Karpas-422 (cell line): ENCODE measurements at regions not wholly inside any gene's neighbourhood (a gene's known extent, or its start where the extent isn't known, plus 50 kb on each side); places are given as distances from the start of the nearest gene placed in this dataset.

Source experiments
- DNase-seq: peaks from one replicate; pipeline ENCODE4 v3.0.0-alpha.2; 2015
- H2AFZ ChIP-seq: fragments of 200-600 bp; sonication (generic); 2 replicates; pipeline ENCODE4 v1.6.1; 2014; ENCODE audit warnings: antibody characterized with exemption, low read length, mixed read lengths
- H3K27ac ChIP-seq: fragments of 200-600 bp; sonication (generic); 2 replicates; pipeline ENCODE4 v1.5.1; 2014; ENCODE audit warnings: mild to moderate bottlenecking, low read length, moderate library complexity
- H3K27me3 ChIP-seq: fragments of 200-600 bp; sonication (generic); 2 replicates; pipeline ENCODE4 v1.6.1; 2014; ENCODE audit warnings: low read length, mixed read lengths
- H3K36me3 ChIP-seq: fragments of 200-600 bp; sonication (generic); 2 replicates; pipeline ENCODE4 v1.6.1; 2014; ENCODE audit warnings: low read length, mixed read lengths; ENCODE audit not compliant: insufficient read depth
- H3K4me1 ChIP-seq: fragments of 200-600 bp; sonication (generic); 2 replicates; pipeline ENCODE4 v1.6.1; 2014; ENCODE audit warnings: mild to moderate bottlenecking, low read length, mixed read lengths
- H3K4me2 ChIP-seq: fragments of 200-600 bp; sonication (generic); 2 replicates; pipeline ENCODE4 v1.6.1; 2014; ENCODE audit warnings: low read length, low read depth, mild to moderate bottlenecking; ENCODE audit not compliant: poor library complexity, severe bottlenecking
- H3K4me3 ChIP-seq: fragments of 200-600 bp; sonication (generic); 2 replicates; pipeline ENCODE4 v1.5.1; 2014; ENCODE audit warnings: mild to moderate bottlenecking, antibody characterized with exemption, low read length, mixed read lengths
- H3K79me2 ChIP-seq: fragments of 200-600 bp; sonication (generic); 2 replicates; pipeline ENCODE4 v1.6.1; 2014; ENCODE audit warnings: mild to moderate bottlenecking, low read length, mixed read lengths
- H3K9ac ChIP-seq: fragments of 200-600 bp; sonication (generic); 2 replicates; pipeline ENCODE4 v1.6.0; 2014; ENCODE audit warnings: low read length
- H3K9me2 ChIP-seq: fragments of 200-600 bp; sonication (generic), shearing (Covaris generic); replicated peaks from 2 replicates; pipeline ENCODE4 v1.6.0; 2014; ENCODE audit warnings: mild to moderate bottlenecking, low read length, moderate library complexity; ENCODE audit not compliant: insufficient read depth
- H3K9me3 ChIP-seq: fragments of 300-700, 200-600 bp; sonication (generic); 2 replicates; pipeline ENCODE4 v1.6.1; 2014; ENCODE audit warnings: low read length, mixed read lengths
- H4K20me1 ChIP-seq: fragments of 200-600 bp; sonication (generic); 2 replicates; pipeline ENCODE4 v1.6.1; 2014; ENCODE audit warnings: mild to moderate bottlenecking, antibody characterized with exemption, low read length, low read depth; ENCODE audit not compliant: insufficient read depth

DNA sequence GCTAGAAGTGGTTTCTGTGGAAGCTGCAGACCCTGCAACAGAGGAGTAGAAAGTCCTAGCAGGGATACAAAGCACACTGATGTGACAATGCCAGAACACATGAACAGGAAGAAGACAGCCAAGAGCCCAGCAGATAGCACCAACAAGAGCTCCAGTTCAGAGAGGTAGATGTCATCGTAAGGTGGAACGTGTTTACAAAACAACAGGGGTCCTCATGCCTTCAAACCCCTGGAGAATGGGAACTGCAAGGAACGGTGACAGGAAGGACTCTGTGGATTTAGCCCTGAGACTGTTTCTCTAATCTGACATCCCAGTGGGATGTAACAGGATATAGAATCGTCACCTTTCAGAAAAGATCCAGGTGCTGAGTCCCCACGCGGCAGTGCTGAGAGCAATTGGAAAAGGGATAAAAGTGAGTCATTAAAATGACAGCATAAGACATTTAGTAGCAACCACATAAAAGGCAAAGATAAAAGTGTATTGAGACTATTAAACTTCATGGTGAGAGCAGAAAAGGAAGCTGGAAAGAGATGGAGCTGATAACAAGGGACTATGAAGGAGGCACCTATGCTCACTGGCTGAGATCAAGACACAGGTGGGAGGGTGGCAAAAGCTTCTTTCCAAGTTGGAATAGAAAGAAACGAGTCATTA is 195.2 kb downstream of the FBXO15 start:
- Histone ChIP-seq H4K20me1 (no peaks in the 10 kb centered on the region), H3K4me3 (no peak overlapping the region), H3K4me2 (no peak overlapping the region), H3K27ac (no peak overlapping the region), H3K79me2 (no peaks in the 10 kb centered on the region), H3K27me3 (no peaks in the 10 kb centered on the region), H3K4me1 (peaks cover 15% of the 10 kb centered on the region), H3K9me3 (no peaks in the 10 kb centered on the region), H3K9ac (no peak overlapping the region), H3K36me3 (no peaks in the 10 kb centered on the region), H3K9me2 (no peaks in the 10 kb centered on the region), H2AFZ (no peak overlapping the region)
- no peak for DNase-seq

DNA sequence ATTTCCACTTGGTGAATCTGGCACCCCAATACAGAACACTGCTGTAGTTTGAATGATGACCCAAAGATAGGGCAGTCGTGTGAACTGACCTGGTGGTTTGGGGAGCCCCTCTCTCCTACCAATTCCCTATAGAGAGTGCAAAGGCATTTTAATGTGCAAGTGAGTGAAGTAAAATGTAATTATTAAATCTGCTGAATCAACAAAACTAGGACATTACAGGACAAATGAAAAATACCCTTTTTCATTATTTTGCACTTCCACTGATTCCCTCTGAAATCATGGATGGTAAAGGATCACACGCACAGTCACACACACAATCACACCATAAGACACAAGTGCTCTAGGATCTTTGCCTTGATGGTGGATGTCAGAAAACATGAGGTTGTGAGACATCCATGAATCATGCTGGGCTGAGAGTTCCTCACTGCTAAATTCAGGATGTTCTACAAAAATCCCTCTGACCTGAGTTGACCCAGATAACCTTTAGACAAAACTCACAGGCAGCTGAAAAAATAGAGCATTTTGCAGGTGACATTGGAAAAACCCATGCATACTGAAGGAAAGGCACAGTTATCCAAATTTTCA is 197.4 kb downstream of the FBXO15 start:
- no peak overlapping the region for H3K9ac ChIP-seq
- DNase-seq: no peak
- H3K9me3 ChIP-seq: no peaks in the 10 kb centered on the region
- H2AFZ ChIP-seq: no peak overlapping the region
- H3K4me3 ChIP-seq: no peak overlapping the region
- no peak overlapping the region for H3K4me2 ChIP-seq
- H4K20me1 ChIP-seq: no peaks in the 10 kb centered on the region
- H3K27ac ChIP-seq: no peak overlapping the region
- no peaks in the 10 kb centered on the region; the same call in 1 of the 2 replicates for H3K27me3 ChIP-seq
- 0 out of 2 replicates have a peak, but pooled peaks cover 7% of the 10 kb centered on the region for H3K9me2 ChIP-seq
- H3K36me3 ChIP-seq: no peaks in the 10 kb centered on the region
- no peaks in the 10 kb centered on the region for H3K79me2 ChIP-seq
- 0 out of 2 replicates have a peak, but pooled peaks cover 3% of the 10 kb centered on the region for H3K4me1 ChIP-seq

DNA sequence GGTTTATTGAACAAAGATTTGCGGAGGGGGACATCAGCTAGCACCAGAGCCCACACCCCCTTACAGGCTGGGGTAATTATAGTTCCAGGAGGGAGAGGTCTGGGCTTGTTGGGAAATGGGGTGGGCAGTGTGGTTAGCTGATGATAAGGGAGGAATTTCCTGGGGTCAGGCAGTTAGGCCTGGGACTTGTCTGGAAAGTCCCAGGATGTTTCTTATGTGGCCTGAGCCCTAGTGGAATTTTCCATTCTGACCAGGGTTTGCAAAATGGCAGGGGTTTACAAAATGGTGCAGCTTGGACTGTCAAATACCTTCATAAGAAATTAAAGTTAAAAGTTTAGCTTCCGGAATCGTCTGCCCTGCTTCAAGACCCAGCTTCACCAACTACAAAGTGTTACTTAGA is 199.1 kb downstream of the FBXO15 start:
- no peak overlapping the region for H3K4me2 ChIP-seq
- no peaks in the 10 kb centered on the region for H4K20me1 ChIP-seq
- H3K9me3 ChIP-seq: no peaks in the 10 kb centered on the region
- H3K36me3 ChIP-seq: no peaks in the 10 kb centered on the region
- no peak overlapping the region for H3K27ac ChIP-seq
- no peak overlapping the region for H2AFZ ChIP-seq
- H3K4me1 ChIP-seq: no peaks in the 10 kb centered on the region
- 0 out of 2 replicates have a peak, but pooled peaks cover 7% of the 10 kb centered on the region for H3K9me2 ChIP-seq
- H3K79me2 ChIP-seq: no peaks in the 10 kb centered on the region
- H3K4me3 ChIP-seq: no peak overlapping the region
- H3K9ac ChIP-seq: no peak overlapping the region
- H3K27me3 ChIP-seq: no peaks in the 10 kb centered on the region; the same call in 1 of the 2 replicates
- no peak for DNase-seq

DNA sequence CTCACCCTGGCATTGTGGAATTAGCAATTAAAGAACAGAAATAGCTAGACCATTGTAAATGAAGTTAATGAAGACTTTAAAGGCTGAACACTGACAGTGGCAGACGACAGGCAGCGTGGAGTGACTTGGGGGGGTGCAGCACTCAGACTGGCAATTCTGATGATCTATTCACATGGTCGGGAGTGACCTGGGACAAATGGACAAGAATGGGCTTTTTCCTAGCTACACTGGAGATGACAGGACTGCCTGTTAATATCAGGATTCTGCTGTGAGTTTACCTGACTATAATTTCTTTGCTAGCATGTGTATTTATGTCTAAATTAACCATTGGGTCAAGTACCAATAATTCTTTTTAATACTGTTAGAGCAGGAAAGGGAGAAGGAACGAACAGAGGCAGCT is 199.6 kb downstream of the FBXO15 start:
- Histone ChIP-seq H3K36me3 (no peaks in the 10 kb centered on the region), H4K20me1 (no peaks in the 10 kb centered on the region), H3K9me3 (no peaks in the 10 kb centered on the region), H3K4me1 (no peaks in the 10 kb centered on the region), H3K79me2 (no peaks in the 10 kb centered on the region), H3K27me3 (no peaks in the 10 kb centered on the region; the same call in 1 of the 2 replicates), H3K27ac (no peak overlapping the region), H3K9ac (no peak overlapping the region), H3K4me3 (no peak overlapping the region), H3K4me2 (no peak overlapping the region), H2AFZ (no peak overlapping the region), H3K9me2 (0 out of 2 replicates have a peak, but pooled peaks cover 7% of the 10 kb centered on the region)
- DNase-seq: no peak

DNA sequence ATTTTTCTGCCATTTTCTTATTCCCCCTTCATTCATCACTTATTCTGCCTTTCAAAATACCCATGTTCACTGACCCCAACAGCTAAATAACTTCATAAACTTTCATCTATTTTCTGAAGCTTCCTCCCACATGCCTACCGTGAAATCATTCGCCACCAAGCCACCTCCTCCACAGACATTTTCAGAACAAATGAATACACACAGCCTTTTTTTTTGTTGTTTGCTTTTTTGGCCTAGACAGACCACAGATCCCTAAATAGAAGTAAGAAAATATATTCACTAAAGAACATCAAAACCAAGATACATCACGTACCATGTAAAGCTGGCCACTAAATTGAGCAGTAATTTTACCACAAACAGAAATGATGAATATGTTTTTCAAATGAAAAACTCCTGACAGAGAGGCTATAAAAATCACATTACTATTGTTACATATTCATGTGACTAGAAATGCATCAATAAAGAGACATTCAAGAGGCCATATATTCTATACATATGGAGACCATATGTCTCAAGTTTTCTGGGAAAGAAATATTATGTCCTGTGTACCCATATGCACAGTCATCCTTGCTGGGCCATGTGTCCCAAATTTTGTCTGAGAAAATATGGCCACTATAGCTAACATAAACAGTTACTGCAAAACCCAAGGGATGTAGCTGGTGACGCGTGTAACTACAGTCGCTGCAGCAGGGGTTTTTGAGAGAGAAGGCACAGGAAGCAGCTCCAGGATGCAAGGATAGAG is 200.3 kb downstream of the FBXO15 start:
- no peak overlapping the region for H3K4me3 ChIP-seq
- H3K27me3 ChIP-seq: no peaks in the 10 kb centered on the region; the same call in 1 of the 2 replicates
- H3K27ac ChIP-seq: no peak overlapping the region
- H3K36me3 ChIP-seq: no peaks in the 10 kb centered on the region
- H3K79me2 ChIP-seq: no peaks in the 10 kb centered on the region
- H3K9ac ChIP-seq: no peak overlapping the region
- no peak for DNase-seq
- H3K9me3 ChIP-seq: no peaks in the 10 kb centered on the region
- H3K4me2 ChIP-seq: no peak overlapping the region
- H3K4me1 ChIP-seq: no peaks in the 10 kb centered on the region
- H2AFZ ChIP-seq: no peak overlapping the region
- 0 out of 2 replicates have a peak, but pooled peaks cover 7% of the 10 kb centered on the region for H3K9me2 ChIP-seq
- no peaks in the 10 kb centered on the region for H4K20me1 ChIP-seq

- Histone ChIP-seq H3K9me3 (no peaks in the 10 kb centered on the region), H3K9me2 (0 out of 2 replicates have a peak, but pooled peaks cover 7% of the 10 kb centered on the region), H3K4me1 (no peaks in the 10 kb centered on the region), H3K27me3 (no peaks in the 10 kb centered on the region; the same call in 1 of the 2 replicates), H4K20me1 (no peaks in the 10 kb centered on the region), H2AFZ (no peak overlapping the region), H3K79me2 (no peaks in the 10 kb centered on the region), H3K36me3 (no peaks in the 10 kb centered on the region), H3K9ac (no peak overlapping the region), H3K27ac (no peak overlapping the region), H3K4me3 (no peak overlapping the region), H3K4me2 (no peak overlapping the region)
- no peak for DNase-seq
These were observed 202.4 kb downstream of the FBXO15 start for GRCh38 chr18:73945130-73945792.

DNA sequence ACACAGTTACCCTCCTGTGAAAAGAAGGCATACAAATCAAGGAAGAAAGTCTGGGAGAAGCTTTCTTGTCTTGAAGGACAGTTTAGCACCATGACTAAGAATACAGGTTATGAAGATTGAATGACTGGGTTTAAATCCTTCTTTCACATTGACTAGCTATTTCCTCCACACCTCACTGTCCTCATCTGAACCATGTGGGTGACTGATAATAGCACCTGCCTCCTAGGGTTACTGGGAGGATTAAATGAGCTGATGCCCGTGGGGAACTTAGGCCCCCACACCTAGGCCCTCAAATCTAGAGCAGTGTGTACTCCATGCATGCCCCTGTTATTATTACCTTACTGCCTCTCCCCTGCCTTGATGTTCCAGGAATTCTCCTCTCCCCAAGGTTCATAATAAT is 202.9 kb downstream of the FBXO15 start:
- Histone ChIP-seq H3K9me3 (no peaks in the 10 kb centered on the region), H3K27ac (no peak overlapping the region), H3K36me3 (no peaks in the 10 kb centered on the region), H3K4me2 (no peak overlapping the region), H3K27me3 (no peaks in the 10 kb centered on the region; the same call in 1 of the 2 replicates), H3K9ac (no peak overlapping the region), H2AFZ (no peak overlapping the region), H4K20me1 (no peaks in the 10 kb centered on the region), H3K9me2 (0 out of 2 replicates have a peak, but pooled peaks cover 7% of the 10 kb centered on the region), H3K4me1 (no peaks in the 10 kb centered on the region), H3K4me3 (no peak overlapping the region), H3K79me2 (no peaks in the 10 kb centered on the region)
- no peak for DNase-seq

DNA sequence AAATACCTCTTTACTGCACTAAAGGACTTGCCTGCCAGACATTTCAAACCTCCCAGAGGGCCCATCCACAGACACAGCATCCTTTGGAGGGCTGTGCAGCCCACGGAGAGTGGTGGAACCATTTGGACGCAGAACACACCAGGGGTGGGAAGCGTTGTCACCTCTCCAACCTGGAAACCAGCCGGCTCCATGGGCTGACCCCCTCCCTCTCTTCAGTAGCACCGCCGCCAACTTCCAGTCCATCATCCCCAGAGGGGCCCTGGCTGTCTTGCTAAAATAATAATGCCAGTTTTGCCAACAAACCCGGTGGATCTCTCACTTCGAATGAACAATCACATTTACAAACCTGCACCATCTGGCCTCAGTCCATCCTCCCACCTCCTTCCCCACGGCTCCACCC is 203.9 kb downstream of the FBXO15 start:
- no peak overlapping the region for H3K27ac ChIP-seq
- DNase-seq: no peak
- H4K20me1 ChIP-seq: no peaks in the 10 kb centered on the region
- H3K4me1 ChIP-seq: no peaks in the 10 kb centered on the region
- H3K9me2 ChIP-seq: 0 out of 2 replicates have a peak, but pooled peaks cover 7% of the 10 kb centered on the region
- H3K9me3 ChIP-seq: no peaks in the 10 kb centered on the region
- H3K79me2 ChIP-seq: no peaks in the 10 kb centered on the region
- H3K27me3 ChIP-seq: no peaks in the 10 kb centered on the region; the same call in 1 of the 2 replicates
- H3K4me2 ChIP-seq: no peak overlapping the region
- H3K36me3 ChIP-seq: no peaks in the 10 kb centered on the region
- H3K4me3 ChIP-seq: no peak overlapping the region
- H3K9ac ChIP-seq: no peak overlapping the region
- no peak overlapping the region for H2AFZ ChIP-seq
